H1 (cell line): ENCODE measurements at regions not wholly inside any gene's neighbourhood (a gene's known extent, or its start where the extent isn't known, plus 50 kb on each side); places are given as distances from the start of the nearest gene placed in this dataset.

Experiments used
- POLR2AphosphoS5 ChIP-seq: IDR thresholded peaks from 2 replicates; pipeline ENCODE4 v1.6.1; 2011; ENCODE audit warnings: low read depth, low read length
- RAD21 ChIP-seq, 2 experiments: IDR thresholded peaks in 1 of 2; conservative IDR thresholded peaks in 1 of 2; 2 replicates each; pipeline ENCODE4 v1.6.1; 2011; ENCODE audit warnings: low read depth in 2 of 2, low read length in 2 of 2, improper control_type of control experiment in 1 of 2, inconsistent platforms in 1 of 2, mild to moderate bottlenecking in 1 of 2, moderate library complexity in 1 of 2
- TAF1 ChIP-seq: IDR thresholded peaks from 2 replicates; pipeline ENCODE4 v1.6.1; 2011; ENCODE audit warnings: mild to moderate bottlenecking, low read depth, low read length
- TEAD4 ChIP-seq: IDR thresholded peaks from 2 replicates; pipeline ENCODE4 v1.6.1; 2012; ENCODE audit warnings: low read depth, low read length, inconsistent platforms, mixed read lengths
- USF2 ChIP-seq: IDR thresholded peaks from 2 replicates; pipeline ENCODE4 v1.6.1; 2011; ENCODE audit warnings: low read length, improper control_type of control experiment

DNA sequence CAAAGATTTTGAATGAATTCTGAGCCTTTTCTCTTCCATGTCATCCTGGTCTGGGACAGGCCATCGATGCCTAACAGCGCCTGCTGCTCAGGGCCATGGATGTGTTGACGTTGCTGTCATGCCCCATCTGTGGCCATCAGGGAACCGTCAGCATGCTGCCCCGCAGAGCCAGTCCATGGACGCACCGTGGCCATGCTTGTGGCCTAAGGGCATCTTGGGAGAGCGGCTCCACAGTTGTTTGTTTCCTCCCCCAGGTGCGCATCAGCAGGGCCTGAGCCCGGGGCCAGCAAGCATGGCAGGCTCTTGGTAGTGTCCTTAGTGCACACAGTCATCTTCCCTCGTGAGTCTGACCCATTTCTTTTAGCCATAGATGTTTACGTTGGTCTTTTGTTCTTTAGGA, 142.7 kb downstream of the VAPA start:
- TF ChIP-seq TEAD4 = no peak
- TF ChIP-seq POLR2AphosphoS5 = no peak
- no peak for TF ChIP-seq RAD21 (IDR thresholded peaks at IDR 0.05 in 1 of 2, conservative IDR thresholded peaks at IDR 0.05 in 1 of 2; ENCODE audit: low read depth in 2 of 2, low read length in 2 of 2)
- no peak for TF ChIP-seq TAF1
- TF ChIP-seq USF2 = no peak
